ENCODE measurements at regions not wholly inside any gene's neighbourhood (a gene's known extent, or its start where the extent isn't known, plus 50 kb on each side); places are given as distances from the start of the nearest gene placed in this dataset.

DNA sequence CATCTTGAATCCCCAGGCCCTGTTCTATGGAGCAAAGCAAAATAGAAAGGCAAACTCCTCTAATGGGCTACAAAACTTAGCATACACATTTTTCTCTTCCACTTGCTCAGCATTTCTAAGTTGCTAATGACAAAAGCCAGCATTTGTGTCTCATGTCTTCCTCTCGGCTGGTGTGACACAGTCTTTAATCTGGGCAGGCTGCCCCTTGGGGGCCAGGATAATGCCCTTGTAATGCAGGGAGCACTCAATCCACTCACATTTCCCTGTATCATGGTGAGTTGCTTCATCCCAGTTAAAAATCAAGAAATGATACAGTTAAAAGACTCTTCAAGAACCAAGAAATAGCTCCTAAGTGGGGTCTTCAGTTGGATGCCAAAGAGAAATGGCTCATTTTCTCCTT lies 109.1 kb upstream of the FBXO11 start:
- Histone ChIP-seq H3K79me2 (replicated peaks; ENCODE audit: insufficient read depth) (no peaks in the 10 kb centered on the region), H3K9me2 (ENCODE audit: insufficient read depth) (no peaks in the 10 kb centered on the region; the same call in 1 of the 2 replicates), H3F3A (replicated peaks; ENCODE audit: low read depth) (no peaks in the 10 kb centered on the region), H3K27ac (ENCODE audit: low read depth) (no peak overlapping the region), H3K27me3 (ENCODE audit: insufficient read depth) (no peaks in the 10 kb centered on the region), H3K4me2 (no peak overlapping the region), H4K20me1 (replicated peaks; ENCODE audit: insufficient read depth) (no peaks in the 10 kb centered on the region), H3K4me3 (no peak overlapping the region), H2AFZ (peak overlapping the region; percentile 74), H3K4me1 (ENCODE audit: insufficient read depth) (no peaks in the 10 kb centered on the region), H3K36me3 (ENCODE audit: insufficient read depth) (no peaks in the 10 kb centered on the region)
- no peak; the same call in 2 of the 3 replicates for ATAC-seq
- DNase-seq (ENCODE audit: low spot score): peak; percentile 2
- Mint-ChIP-seq H3K9me3 (peaks cover 9% of the 10 kb centered on the region; the same call in 2 of the 3 replicates), H3K4me3 (no peak overlapping the region), H3K4me1 (peaks cover 18% of the 10 kb centered on the region), H3K27ac (no peak overlapping the region), H3K36me3 (ENCODE audit: low read depth) (peaks cover 2% of the 10 kb centered on the region; the same call in 1 of the 3 replicates), H3K27me3 (ENCODE audit: insufficient read depth, low read depth, poor library complexity) (no peaks in the 10 kb centered on the region)
- no peak for TF ChIP-seq CREB1 (CRISPR knock-in tag; IDR thresholded peaks at IDR 0.05; ENCODE audit: low read depth)
- TF ChIP-seq EZH2phosphoT487 (IDR thresholded peaks at IDR 0.05; ENCODE audit: unreplicated experiment): no peak
- no peak for TF ChIP-seq POLR2AphosphoS5 (IDR thresholded peaks at IDR 0.05; ENCODE audit: low read depth)
- TF ChIP-seq, protein P1, sequence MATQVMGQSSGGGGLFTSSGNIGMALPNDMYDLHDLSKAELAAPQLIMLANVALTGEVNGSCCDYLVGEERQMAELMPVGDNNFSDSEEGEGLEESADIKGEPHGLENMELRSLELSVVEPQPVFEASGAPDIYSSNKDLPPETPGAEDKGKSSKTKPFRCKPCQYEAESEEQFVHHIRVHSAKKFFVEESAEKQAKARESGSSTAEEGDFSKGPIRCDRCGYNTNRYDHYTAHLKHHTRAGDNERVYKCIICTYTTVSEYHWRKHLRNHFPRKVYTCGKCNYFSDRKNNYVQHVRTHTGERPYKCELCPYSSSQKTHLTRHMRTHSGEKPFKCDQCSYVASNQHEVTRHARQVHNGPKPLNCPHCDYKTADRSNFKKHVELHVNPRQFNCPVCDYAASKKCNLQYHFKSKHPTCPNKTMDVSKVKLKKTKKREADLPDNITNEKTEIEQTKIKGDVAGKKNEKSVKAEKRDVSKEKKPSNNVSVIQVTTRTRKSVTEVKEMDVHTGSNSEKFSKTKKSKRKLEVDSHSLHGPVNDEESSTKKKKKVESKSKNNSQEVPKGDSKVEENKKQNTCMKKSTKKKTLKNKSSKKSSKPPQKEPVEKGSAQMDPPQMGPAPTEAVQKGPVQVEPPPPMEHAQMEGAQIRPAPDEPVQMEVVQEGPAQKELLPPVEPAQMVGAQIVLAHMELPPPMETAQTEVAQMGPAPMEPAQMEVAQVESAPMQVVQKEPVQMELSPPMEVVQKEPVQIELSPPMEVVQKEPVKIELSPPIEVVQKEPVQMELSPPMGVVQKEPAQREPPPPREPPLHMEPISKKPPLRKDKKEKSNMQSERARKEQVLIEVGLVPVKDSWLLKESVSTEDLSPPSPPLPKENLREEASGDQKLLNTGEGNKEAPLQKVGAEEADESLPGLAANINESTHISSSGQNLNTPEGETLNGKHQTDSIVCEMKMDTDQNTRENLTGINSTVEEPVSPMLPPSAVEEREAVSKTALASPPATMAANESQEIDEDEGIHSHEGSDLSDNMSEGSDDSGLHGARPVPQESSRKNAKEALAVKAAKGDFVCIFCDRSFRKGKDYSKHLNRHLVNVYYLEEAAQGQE (IDR thresholded peaks at IDR 0.05; ENCODE audit: unreplicated experiment): no peak

DNA sequence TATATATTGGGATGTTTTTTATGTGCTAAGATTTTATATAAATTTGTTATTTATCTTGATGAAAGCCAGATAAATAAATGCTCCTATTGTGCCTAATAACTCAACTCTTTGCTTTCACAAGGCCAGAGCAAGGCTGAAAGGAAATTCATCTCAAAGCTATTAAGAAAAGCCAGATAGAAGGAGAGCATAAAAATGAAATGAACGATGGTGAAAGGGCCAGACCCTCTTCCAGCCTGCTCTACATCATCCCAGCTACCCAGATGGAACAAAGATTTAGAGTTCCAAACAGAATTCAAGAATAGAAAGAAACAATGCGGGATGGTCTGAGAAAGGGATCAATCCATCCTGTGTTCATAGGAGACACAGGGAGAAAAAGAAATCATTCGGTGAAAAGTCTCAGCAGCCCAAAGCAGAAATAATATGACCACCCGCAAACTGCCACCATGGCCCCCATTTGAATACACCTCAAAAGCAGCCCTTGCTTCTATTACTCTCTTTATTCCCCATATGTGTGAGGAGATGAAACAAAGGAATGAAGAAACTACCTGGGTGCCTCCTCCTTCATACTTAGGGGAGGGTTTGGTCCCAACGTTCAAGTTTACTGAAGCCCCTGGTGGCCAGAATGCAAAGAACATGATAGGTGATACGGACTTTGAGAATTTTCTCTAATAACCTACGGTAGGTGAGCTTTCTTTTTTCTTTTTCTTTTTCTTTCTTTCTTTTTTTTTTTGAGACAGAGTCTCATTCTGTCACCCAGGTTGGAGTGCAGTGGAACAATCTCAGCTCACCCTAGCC lies 110.1 kb upstream of the FBXO11 start:
- H3K27ac ChIP-seq (ENCODE audit: low read depth): no peak overlapping the region
- H3K27me3 Mint-ChIP-seq (ENCODE audit: insufficient read depth, low read depth, poor library complexity): no peaks in the 10 kb centered on the region
- ATAC-seq (peak; percentile 93), DNase-seq (ENCODE audit: low spot score) (peak; percentile 89)
- H3F3A ChIP-seq (replicated peaks; ENCODE audit: low read depth): no peaks in the 10 kb centered on the region
- no peak overlapping the region for H3K4me2 ChIP-seq
- no peaks in the 10 kb centered on the region for H4K20me1 ChIP-seq (replicated peaks; ENCODE audit: insufficient read depth)
- no peak overlapping the region for H3K27ac Mint-ChIP-seq
- no peak overlapping the region for H3K4me3 Mint-ChIP-seq
- no peaks in the 10 kb centered on the region for H3K36me3 ChIP-seq (ENCODE audit: insufficient read depth)
- peaks cover 18% of the 10 kb centered on the region for H3K4me1 Mint-ChIP-seq
- TF ChIP-seq, protein P1 (IDR thresholded peaks at IDR 0.05; ENCODE audit: unreplicated experiment): no peak
- TF ChIP-seq NANOG (IDR thresholded peaks at IDR 0.05; ENCODE audit: borderline replicate concordance) (no peak), EZH2phosphoT487 (IDR thresholded peaks at IDR 0.05; ENCODE audit: unreplicated experiment) (no peak), CREB1 (CRISPR knock-in tag; IDR thresholded peaks at IDR 0.05; ENCODE audit: low read depth) (no peak), EZH2 (IDR thresholded peaks at IDR 0.05; ENCODE audit: low read depth, unreplicated experiment) (no peak)
- TF ChIP-seq, protein P2, sequence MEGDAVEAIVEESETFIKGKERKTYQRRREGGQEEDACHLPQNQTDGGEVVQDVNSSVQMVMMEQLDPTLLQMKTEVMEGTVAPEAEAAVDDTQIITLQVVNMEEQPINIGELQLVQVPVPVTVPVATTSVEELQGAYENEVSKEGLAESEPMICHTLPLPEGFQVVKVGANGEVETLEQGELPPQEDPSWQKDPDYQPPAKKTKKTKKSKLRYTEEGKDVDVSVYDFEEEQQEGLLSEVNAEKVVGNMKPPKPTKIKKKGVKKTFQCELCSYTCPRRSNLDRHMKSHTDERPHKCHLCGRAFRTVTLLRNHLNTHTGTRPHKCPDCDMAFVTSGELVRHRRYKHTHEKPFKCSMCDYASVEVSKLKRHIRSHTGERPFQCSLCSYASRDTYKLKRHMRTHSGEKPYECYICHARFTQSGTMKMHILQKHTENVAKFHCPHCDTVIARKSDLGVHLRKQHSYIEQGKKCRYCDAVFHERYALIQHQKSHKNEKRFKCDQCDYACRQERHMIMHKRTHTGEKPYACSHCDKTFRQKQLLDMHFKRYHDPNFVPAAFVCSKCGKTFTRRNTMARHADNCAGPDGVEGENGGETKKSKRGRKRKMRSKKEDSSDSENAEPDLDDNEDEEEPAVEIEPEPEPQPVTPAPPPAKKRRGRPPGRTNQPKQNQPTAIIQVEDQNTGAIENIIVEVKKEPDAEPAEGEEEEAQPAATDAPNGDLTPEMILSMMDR (conservative IDR thresholded peaks at IDR 0.05; ENCODE audit: low read depth in 2 of 2): peak; percentile 64 to 77
- peaks cover 2% of the 10 kb centered on the region; the same call in 1 of the 3 replicates for H3K36me3 Mint-ChIP-seq (ENCODE audit: low read depth)
- H3K9me2 ChIP-seq (ENCODE audit: insufficient read depth): no peaks in the 10 kb centered on the region; the same call in 1 of the 2 replicates
- peak overlapping the region; percentile 38 for H2AFZ ChIP-seq
- H3K4me1 ChIP-seq (ENCODE audit: insufficient read depth): no peaks in the 10 kb centered on the region
- H3K4me3 ChIP-seq: no peak overlapping the region
- H3K27me3 ChIP-seq (ENCODE audit: insufficient read depth): no peaks in the 10 kb centered on the region
- H3K9me3 Mint-ChIP-seq: peaks cover 9% of the 10 kb centered on the region; the same call in 2 of the 3 replicates
- H3K79me2 ChIP-seq (replicated peaks; ENCODE audit: insufficient read depth): no peaks in the 10 kb centered on the region

Measured in GM23338 (cell line).